GM19468 (cell line): ENCODE measurements at regions not wholly inside any gene's neighbourhood (a gene's known extent, or its start where the extent isn't known, plus 50 kb on each side); places are given as distances from the start of the nearest gene placed in this dataset.

ENCODE experiments used
- ATAC-seq: cut with Tn5 transposase; IDR thresholded peaks from one replicate; pipeline ENCODE4 v1.9.1; 2021; ENCODE audit warnings: mild to moderate bottlenecking, moderate library complexity, moderate number of reproducible peaks; ENCODE audit not compliant: unreplicated experiment; ENCODE audit errors: extremely low read depth

- ATAC-seq: no peak
Observed at GRCh38 chr2:157032017-157032416, 225.5 kb upstream of the GALNT5 start.

- ATAC-seq: no peak
Observed at GRCh38 chr2:157036726-157037125, 220.8 kb upstream of the GALNT5 start.

GRCh38 chr2:157043786-157044185 lies 213.7 kb upstream of the GALNT5 start:
- no peak for ATAC-seq

GRCh38 chr2:157046396-157046795 lies 211.1 kb upstream of the GALNT5 start:
- no peak for ATAC-seq

- no peak for ATAC-seq
Observed at GRCh38 chr2:157052685-157053224, 204.8 kb upstream of the GALNT5 start.

DNA sequence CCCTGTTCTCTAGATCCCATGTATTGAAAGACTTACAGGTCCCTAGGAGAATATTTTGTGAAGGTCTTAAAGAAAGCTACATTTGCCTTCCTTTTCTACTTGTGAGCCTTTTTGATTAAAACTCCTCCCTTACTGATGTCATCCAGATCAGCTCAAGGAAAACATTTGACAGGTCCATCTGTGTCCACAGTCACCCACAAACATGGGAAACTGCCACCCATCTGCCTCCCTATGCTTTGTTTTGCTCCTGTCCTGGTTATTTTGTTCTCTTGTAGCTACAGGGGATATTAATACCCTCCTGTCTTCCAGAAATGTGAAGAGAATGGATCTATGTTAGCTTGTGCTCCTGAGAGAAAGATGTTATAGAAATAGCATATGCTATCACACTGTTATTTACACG lies 203.6 kb upstream of the GALNT5 start:
- no peak for ATAC-seq

- no peak for ATAC-seq
Observed at GRCh38 chr2:157055660-157056199, 201.8 kb upstream of the GALNT5 start.

- ATAC-seq: no peak
Observed at GRCh38 chr2:157056200-157056676, 201.3 kb upstream of the GALNT5 start.

DNA sequence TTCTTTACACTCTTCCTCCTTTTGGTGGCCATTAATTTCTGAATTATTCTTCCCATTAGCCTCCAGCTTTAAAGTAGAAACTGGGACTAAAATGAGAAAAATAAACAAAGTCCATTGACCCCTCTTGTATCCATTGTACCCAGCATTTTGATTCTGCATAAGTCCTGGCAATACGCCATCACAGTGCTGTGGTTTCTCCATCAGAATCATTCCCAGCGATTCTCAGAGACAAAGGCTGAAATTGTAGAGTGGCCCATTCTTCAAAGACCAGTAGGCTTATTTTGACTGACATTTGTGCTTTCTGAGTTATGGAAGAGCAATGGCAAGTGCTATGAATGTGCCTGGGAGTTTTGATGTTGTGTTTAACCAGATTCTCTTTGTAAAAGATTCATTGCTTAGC lies 199.3 kb upstream of the GALNT5 start:
- ATAC-seq: no peak

DNA sequence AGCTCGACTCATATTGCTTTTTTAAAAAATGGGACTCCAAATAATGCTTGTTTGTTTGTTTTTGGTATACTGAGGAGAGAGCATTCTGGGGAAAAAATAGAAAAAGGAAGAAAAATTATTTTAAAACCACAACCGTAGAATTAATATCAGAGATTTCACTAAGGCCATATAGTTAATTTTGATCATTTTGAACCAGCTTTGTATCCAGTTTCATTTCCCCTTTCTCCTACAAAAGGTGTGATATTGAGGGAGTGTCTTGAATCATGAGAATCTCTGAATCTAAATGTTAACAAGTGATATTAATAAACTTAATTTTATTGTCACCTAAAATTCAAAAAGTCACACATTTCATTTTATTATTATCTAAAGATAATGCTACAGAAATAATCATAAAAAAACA lies 198.5 kb upstream of the GALNT5 start:
- ATAC-seq: no peak

GRCh38 chr2:157061799-157062198 lies 195.7 kb upstream of the GALNT5 start:
- ATAC-seq: peak; percentile 90

DNA sequence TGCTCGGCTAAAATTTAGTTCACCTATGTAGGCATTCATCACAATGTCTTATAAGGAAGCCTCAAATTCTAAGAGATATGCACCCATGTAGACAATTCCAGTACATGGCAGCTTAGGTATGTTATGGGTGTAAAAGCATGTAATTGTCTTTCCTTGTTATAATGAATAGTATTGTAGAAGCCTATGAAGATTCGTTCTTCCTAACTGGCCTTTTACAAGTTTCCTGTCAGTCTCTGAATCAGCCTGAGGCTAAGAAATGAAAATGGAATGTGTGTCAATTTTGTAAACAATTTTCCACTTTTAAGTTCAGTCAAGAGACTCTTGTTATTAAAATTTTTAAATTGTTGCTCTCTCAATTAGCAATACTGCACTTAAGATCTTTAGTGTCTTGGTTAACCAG lies 189.9 kb upstream of the GALNT5 start:
- ATAC-seq: no peak

GRCh38 chr2:157068237-157068636 lies 189.3 kb upstream of the GALNT5 start:
- no peak for ATAC-seq

DNA sequence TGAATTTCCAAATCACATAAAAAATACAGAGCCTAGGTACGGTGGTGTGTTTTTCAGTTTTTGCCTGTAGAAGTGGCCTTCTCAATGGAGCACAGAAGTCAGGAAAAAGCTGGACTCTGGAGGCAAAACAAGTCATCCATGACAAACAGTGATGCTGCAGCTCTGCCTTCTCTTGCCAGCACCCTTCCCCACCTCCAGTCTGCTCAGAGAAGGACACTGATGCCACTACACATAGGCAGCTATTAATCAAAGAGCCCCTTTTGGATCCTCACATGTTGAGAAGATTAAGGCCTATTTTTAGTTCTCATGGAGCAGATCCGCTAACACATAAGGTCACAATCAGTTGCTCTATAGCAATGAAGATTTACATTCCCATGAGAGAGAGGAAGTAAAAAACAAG lies 181.6 kb upstream of the GALNT5 start:
- no peak for ATAC-seq

DNA sequence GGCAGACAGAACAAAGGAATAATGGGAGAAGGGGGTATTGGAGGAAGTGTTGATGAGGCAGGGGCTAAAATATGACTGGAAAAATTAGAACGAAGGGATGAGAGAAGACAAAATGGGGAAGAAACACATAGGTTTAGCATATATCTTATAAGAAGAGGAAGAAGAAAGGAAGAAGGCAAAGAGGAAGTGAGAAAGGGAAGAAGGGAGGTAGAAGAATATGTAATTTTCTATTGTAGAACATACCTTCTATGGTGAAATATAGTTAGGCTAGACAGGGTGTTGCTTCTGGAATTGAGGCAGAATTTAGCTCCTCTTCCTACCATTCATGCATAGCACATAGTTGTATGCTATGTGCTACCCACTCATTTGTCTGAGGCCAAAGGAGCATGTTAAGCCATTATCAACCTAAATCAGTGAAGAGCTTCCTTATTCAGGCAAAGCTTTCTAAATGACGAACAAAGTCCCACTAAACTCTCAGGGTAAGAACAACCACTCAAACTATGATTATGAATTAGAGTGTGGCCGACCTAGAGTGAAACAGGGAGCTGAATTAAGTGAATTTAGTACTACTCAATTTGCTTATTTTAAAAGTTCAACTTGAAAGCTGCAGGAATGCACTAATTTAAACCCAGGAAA lies 180.9 kb upstream of the GALNT5 start:
- ATAC-seq: no peak

- no peak for ATAC-seq
Observed at GRCh38 chr2:157077753-157078350, 179.7 kb upstream of the GALNT5 start.

DNA sequence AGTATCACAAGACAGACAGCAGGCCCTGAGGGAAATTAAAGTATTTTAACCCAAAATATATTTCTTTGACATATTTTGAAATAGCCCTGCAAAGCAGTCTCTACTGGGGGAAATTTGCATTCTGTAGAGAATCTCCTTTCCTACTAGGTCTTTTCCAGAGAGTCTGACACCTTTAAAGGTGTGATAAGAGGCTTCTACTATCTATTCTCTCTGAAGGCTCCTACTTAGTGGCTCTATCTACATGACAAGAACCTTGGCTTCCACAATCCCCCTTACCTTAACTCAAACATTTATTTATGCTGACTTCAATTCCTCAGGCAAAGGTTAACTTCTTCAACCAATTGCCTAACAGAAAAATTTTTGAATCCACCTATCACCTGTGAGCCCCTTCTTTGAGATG lies 174.6 kb upstream of the GALNT5 start:
- no peak for ATAC-seq

DNA sequence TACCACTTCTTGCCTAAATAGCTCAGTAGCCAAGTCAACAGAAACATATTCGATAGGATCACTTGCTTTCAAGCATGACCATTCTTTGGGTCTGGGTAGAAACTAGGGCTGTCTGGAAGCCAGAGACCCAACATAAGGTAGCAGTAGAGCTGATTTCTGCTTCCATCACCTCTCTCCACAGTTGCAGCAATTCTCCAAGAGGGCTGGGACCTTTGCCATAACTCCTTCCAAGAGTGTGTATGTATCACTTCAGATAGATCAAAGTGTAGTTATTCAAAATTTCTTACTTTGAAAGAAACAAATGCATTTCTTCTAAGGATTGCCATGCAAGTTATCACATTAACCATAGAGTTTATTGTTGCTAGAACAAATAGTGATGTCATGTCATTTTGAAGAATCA lies 172.0 kb upstream of the GALNT5 start:
- ATAC-seq: no peak

DNA sequence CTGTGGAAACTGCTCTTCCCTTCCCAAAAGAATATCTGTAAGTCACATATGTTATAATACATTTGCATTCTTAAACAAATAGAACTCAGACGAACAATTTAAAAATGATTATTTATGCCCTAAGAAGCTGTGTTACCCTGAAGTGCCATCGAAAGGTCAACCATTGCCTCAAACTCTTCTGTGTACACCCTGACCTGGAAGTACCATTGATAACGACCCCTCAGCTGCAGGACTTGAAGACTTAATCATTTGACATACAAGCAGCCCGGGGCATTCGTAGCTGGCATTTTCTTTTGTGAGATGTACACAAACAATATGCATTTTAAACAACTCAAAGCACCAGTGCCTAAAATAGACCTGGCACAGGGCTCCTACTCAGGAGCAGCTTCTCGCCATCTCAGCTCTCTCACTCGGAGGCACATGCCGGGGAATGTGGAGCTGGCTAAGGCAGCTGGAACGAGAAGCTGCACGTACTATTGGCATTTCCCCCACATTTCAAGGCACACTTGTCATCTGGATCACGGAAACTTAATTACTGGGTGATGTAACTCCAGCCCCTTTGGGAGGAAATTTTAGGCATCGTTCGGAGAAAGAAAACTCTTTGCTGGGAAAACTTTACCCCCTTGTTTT lies 170.0 kb upstream of the GALNT5 start:
- no peak for ATAC-seq

GRCh38 chr2:157093666-157094065 lies 163.8 kb upstream of the GALNT5 start:
- no peak for ATAC-seq

DNA sequence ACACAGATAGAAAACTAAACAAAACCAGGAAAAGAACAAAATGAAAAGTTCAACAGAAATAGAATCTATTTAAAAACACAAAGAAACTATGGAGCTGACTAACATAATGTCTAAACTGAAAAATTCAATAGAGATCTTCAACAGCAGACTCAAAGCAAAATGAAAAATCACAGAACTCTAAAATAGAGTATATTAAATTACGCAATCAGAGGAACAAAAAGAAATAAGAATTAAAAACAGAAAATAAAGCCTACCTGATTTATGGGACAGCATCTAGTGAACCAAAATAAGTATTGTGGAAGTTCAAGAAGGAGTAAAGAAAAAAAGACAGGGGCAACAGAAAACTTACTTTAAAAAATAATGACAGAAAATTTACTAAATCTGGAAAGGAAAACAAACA lies 152.1 kb upstream of the GALNT5 start:
- ATAC-seq: no peak
